NCI-H446 (cell line): ENCODE measurements at regions not wholly inside any gene's neighbourhood (a gene's known extent, or its start where the extent isn't known, plus 50 kb on each side); places are given as distances from the start of the nearest gene placed in this dataset.

Experiments
- DNase-seq, 2 experiments: peaks; one replicate each; lab custom pipeline; 2025; lab: John Stamatoyannopoulos, UW

DNA sequence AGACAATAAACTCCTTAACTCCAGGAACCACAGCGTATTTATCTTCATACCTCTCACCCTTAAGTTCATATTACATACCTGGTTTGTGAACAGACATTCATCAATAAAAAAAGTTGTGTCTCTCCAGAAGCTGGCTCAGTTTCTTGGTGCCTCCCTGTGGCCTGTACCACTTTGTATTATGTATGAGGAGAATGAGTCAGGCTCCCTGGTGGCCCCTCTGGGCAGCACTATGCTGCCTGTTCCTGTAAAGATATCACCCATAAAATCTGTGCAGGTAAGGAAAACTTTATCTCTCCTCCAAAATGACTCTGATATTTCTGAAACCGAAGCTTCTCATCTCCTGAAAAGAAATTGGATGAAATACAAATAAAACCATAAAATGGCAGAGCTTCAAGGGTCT lies 198.4 kb upstream of the NT5C1B start:
- DNase-seq: no peak

DNA sequence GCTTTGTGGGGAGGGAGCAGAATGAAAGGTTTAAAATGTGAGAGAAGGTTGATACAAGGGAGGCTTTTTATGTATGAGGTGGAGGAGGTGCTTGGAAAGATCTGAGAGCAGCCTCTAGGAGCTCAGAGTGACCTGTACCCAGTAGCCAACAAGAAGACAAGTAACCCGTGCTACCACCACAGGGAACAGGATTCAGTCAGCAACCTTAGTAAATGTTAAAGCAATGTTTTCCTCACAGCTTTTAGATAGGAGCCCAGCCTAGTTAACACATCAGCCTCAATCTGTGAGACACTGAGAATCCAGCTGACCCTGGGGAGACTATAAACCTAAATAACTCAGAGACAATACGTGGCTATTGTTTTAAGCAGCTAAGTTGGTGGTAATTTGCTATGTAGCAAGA lies 194.9 kb upstream of the NT5C1B start:
- DNase-seq: no peak

DNA sequence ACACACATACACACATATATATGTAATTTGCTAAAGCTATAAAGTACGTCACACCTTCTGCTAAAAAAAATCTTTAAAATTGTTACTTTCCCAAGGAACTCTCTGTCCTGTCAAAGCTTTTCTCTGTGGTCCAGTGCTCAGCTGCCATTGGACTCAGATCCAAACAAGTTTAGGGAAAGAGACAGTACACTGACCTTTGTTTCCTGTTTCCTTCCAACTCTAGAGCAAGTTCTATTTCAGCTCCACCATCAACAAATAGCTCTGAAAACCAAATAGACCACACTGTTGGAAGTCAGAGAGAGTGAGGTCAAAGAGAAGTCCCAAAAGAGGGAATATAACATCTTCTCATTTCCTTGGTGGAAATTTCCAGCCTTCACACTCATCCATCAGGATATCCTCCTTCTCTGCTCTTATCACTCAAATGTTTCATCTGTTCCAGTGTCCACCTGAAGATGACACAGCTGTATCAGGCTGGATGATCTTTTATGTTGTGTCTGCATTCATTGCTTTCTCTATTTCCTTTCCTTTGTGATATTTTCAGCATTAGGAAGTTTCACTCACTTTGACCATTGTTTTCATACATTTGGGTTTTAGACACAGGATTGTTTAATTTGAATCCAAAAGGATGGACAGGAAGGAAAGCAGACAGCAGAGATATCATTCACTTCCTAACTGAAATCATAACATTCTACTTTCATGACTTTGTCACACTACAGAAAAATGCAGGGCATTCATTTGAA lies 192.3 kb upstream of the NT5C1B start:
- no peak for DNase-seq

DNA sequence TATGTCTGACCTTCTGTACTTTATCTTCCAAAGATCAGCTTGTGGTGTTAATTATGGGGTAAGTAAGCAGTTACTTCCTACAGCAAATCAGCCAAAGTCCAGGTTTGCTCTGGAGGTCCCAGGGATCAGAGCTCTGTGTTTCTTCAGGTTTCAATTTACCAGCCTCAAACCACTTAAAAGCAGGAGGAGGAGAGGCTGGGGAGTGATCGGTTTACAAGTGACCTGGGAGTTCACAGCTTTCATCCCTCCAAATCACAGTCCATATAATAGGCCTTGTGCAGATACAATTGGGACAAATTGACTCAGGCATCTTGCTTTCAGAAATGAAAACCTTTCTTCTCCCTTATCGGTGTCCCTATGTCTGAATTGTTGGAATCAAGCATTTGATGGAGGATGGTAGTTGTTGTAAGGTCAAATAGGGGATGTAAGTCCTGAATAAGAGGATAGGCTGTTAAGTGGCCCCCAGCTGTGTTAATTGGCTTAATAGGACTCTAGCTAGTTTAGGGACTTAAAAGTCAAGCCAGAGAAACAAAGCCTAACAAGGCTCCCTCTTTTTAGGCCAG lies 188.0 kb upstream of the NT5C1B start:
- DNase-seq: no peak

DNA sequence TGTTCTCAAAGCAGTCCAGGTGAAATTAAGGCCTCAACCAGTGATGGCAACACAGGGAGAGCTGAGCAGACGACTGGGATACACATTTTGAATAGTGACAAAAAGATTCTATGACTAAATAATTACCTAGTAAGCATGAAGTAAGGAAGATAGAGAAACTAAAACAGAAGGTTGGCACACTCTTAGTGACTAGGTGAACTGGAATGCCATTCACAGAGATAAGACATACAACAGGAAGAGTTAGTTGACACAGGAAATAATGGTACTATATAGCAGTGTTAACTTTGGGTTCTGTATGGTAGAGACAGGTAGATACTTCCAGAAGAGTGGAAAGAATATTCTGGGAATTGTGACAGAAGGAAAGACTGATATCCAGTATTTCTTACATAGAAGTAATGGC lies 181.8 kb upstream of the NT5C1B start:
- DNase-seq: no peak

DNA sequence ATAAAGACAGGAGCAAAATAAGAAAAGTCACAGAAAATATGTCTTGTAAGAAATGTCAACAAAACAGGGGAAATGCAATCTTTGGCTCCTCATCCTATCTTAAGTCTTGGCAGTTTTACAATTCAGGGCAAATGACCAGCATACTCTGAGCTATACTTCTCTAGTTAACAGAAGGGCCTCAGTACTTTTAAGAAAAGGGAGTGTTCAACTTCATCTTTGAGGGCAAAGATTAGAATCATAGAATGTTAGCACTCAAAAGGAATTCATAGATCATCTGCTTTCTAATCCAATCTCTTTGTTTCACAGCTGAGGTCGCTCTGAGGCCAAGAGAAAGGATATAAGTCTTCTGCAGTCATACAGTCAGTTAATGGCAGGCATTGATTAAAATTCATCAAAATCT lies 174.0 kb upstream of the NT5C1B start:
- DNase-seq: no peak

DNA sequence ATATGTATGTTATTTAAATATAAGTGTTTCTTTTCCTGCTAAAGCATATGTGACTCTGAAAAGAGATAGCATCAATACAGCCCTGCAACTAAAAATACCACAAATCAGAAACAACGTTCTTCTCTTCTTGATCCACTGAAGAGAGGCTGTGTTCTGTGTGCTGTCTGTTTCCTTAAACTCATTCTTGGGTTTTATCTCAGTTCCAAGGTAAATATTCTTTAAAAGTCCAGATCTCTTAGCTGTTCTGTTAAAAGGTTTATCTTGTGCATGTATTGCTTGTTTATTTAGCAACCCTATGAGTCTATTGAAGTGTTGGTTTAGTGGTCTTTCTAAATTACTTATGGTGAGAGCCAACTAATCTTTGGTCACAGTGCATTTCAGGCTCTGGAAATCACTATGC lies 173.3 kb upstream of the NT5C1B start:
- DNase-seq: no peak

DNA sequence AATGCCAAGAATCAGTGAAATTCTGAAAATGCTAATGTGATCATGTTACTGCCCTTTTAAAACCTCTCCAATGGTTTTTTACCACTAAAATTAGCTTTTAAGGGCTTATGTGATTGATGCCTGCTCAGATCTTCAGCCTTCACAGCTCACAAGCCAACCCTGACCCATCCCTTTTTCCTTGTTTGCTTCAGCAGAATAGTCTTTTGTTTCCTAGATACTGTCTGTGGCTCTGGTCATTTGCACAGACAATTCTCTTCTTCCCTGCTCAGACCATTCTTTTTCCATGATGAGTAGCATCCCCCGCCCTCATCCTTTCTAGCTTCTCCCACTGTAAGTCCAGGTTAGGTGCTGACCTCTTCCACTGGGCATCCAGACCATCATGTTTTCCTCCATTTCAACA lies 164.9 kb upstream of the NT5C1B start:
- DNase-seq: no peak

DNA sequence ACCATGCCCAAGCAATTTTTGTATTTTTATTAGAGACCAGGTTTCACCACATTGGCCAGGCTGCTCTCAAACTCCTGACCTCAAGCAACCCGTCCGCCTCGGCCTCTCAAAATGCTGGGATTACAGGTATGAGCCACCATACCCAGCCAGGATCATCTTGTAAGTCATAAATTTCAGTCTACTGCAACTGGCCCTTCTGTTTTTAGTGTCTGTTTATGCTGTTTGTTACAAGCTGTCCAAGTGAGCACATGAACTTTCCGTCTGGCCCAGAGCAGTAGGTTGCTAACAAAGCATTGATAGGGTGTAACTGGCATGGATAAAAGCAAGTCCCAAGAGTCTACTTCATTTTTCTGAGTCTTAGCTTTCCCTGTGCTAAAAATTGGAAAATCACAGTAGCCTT lies 164.4 kb upstream of the NT5C1B start:
- no peak for DNase-seq

DNA sequence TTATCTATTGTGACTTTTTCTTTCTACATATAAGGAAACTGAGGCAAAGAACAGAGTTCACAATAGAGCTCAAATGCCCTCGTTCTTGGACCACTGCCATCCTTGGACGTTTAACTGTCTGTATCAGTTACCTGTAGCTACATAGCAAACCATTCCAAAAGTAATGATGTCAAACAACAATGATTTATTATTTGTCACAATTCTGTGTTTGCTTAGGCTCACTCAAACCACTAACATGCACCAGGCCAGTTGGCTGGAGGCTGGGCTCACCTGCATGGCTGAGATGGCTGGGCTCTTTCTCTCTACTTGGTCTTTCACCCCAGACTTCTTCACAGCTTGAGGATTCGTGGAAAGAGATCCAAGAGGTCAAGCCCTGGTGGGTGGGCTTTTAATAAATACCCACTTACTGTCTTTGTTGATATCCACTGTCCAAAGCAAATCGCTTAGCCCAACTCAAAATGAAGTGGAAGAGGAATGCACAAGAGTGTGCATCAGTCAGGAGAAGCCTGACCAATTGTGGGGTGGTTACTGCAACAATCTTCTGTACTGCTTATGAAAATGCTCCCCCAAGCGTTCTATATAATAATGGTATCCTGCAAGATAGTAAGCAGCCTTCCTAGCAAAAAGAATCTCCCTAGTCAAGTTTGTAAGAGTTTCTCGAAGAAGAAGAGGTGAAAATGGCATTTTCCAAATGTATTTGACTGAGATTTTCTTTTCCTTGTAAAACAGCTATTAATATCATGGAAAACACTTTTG lies 163.5 kb upstream of the NT5C1B start:
- DNase-seq: no peak

DNA sequence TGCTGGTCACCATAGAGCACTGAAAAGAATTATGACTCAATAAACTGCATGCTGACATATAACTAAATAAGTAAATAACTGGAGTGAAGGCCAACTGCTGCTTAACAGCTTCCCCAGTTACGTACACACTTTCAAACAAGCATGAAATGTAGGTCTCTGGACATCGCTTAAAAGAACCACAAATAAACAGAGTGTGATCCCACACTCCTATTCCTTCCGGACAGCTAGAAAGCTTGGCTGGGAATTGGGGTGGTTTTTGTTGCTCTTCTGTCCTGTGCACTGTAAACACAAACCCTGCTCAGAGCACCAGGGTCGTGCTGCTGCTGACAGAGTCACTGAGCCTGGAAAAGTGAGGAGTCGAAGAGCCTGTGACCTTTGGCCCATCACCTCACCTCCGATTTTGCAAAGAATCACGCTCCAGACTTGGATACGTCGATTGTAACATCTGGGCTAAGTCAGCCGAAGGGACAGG lies 162.7 kb upstream of the NT5C1B start:
- no peak for DNase-seq

DNA sequence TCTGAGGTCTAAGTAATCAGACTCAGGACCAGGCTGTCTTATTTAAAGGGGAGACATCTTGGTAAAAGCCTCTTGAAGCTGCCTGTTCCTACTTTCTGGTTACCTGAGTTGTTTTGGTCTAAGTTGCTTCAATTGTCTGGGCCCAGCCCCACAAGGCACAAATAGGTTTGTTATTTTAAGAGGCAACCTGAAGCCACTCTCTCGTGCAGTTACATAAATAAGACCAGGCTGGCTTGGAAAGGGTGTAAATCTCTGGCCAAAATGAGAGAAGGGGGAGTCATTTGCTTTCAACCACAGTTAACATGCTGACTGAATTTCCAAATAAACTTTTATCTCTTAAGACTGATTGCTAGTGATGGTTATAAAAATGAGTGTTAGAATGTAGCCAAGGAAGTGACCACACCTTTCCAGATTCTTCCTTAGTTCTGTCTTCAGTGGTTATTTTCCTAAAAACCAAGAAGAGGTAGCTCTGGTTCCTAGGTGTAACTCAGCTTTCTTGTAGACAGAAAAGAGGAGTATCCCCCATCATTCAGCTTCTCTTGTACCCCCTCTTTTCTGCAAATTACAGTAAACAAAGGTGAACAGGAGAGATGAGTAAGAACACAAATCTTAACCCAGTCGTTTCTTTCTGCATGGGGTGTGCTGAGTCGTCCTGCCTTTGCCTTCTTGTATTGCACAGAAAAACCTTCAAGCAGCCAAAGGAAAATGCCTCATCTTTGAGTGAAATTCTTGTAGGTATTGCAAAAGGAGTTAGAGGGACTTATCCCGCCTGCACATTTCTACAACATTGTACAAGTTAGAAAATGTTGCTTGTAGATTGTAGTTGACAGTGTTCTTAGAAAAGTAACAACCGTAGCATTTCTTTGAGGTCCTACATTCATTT lies 161.5 kb upstream of the NT5C1B start:
- DNase-seq: no peak

DNA sequence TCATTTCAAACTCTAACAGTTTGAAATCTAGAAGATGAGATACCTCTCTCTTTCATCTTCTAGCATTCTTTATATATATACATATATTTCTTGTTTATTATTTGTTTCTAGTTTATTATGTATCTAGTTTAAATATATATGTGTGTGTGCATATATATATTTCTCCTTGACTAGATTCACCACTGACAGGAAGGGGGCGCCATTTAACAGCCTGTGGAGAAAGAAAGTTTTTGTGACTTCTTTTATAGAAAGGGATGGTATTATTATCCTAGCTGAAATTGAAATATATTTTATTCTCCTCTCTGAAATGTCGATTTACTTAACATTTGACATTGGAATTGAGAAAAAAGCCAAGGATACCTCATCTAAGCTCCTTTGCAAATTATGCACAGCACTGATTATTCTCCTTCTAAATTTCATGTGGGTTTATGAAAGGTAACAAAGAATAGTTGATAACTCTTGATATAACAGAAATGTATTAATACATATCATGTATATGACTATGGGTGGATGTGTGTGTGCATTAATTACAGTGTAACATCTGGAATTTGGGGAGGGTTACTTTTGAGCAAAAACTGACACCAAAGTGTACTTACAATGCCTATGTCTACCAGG lies 160.7 kb upstream of the NT5C1B start:
- peak in 1 of 2 experiments; percentile 52 for DNase-seq

DNA sequence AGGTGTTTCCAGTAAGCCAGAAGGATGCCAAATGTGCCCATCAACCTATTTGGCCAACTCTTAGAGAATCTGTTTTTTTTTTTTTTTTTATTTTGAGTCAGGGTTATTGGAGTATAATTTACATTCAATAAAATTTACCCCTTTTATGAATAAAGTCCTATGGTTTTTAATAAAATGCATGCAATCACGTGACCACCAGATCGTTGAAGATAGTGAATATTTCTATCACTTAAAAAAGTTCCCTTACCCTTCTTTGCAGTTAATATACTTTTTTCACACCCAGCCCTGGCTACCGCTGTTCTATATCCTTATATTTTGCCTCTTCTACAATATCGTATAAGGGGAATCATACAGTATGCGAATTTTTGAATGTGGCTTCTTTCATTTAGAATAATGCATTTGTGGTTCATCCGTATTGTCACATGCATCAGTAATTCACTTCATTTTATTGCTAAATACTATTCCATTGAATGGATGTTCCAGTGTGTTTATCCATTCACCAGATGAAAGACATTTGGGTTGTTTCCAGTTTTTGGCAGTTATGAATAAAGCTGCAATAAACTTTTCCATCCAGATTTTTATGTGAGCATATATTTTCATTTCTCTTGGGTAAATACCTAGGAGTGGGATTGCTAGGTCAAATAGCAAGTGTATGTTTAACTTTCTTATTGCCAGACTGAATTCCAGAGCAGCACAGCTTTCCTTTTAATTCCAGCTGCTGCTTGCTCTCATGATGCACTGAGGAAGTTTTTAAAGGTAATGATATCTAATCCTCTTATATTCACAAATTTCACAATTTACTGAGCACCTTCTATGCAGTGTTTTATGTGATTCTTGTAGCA lies 156.3 kb upstream of the NT5C1B start:
- no peak for DNase-seq

DNA sequence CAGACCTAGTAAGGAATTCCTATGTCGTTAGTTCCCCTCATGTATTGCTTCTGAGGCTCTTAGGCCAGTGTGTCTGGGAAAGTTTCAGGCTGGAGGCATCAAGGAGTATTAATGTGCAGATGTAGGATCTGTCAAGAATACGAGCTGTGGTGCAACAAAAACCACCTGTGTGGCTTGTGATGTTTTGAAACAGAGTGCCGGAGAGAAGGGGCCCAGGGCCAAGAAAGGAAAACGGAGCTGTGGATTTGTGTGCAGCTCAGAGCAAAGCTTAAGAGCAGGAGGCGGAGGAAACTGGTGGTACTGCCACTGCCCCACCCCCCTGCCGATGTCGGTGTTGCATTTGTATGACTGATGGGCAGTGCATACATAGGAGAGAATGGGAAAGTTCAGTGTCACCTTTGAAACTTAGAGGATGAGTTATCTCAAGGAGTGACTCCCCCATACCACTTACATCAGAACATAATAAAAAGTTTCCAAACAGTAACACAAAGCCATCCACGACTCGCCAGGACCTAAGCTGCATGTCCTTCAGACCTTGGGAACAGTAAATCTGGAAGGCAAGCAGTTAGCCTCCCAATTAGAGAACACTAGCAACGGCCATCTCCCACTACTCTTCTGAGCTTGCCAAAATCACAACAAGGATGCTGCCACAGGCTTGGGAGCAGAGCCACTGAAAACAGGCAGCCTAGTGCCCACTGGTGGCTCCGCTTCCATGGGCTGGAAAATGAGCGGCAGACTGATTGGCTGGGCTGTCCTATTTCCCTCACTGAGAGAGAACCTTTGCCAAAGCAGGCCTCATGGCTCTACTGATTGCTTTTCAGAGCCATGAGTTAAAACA lies 152.7 kb upstream of the NT5C1B start:
- peak in 1 of 2 experiments; percentile 63 for DNase-seq

DNA sequence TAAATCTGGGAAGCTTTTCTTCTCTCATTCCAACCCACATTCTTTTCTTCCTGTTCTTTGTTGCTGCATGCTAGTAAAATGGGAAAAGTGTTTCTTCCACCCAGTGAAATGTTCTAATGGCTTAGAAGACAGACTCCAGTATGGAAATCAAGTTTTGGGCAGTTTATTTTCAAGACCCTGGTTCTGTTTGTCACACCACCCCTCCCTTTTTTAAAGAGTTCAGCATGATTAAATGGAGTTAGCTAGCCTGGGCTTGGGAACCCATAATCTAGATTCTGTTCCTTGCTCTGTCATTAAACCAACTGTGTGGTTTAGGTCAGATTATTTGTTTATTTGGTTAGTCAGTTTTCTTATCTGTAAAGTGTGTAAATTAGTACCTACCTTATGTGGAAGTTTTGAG lies 151.8 kb upstream of the NT5C1B start:
- no peak for DNase-seq

DNA sequence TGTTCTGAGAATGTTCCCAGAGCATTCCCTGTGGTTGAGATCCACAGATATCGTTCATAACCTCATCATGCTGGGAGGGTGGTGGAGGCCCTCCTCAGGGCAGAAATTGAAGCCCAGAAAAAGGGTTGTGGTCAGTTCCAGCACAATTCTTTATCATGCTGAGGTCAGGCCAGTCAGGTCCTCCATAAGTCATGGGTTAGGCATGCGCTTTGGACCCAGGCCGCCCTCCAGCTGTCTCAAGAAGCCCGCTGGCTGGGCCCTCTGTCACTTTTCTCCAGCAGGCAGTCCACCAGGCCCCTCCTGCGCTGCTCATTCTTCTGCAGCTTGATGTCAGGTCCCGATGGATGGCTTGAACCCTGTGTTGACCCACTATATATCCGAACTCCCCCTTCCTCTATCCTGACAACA lies 151.1 kb upstream of the NT5C1B start:
- DNase-seq: no peak

DNA sequence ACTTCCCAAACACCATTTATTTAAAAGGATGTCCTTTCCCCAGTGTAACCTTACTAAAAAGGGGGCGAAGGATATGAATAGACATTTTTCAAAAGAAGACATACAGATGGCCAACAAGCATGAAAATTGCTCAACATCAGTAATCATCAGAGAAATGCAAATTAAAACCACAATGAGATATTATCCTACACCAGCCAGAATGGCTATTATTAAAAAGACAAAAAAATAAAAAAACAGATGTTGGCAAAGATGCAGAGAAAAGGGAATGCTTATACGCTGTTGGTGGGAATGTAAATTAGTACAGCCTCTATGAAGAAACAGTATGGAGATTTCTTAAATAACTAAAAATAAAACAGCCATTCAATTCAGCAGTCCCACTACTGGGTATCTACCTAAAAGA lies 142.3 kb upstream of the NT5C1B start:
- DNase-seq: no peak

DNA sequence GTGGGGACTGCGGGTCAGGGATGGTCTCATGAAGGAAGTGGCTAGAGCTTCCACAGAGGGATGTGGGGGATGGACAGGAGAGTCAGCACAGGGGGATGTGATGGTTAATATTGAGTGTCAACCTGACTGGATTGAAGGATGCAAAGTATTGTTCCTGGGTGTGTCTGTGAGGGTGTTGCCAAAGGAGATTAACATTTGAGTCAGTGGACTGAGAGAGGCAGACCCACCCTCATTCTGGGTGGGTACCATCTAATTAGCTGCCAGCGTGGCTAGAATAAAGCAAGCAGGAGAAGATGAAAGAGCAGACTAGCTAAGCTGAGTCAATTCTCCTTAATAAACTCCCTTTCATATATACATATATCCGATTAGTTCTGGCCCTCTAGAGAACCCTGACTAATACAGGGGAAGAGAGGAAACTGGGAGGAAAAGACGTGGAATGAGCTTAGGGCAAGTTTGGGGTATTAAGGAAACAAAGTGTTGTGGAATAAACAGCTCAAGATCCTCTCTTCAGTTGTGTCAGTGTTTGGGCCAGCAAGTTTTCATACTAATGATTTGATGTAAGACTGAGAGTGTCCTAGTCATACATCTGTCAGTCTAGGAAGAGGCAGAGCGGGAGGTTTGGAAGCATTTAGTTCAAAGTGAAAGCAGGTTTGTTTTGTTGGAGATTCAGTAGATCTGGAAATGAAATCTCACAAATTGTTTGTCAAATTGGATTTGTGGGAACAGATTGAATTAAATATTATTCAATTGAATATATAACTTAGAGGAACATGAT lies 135.2 kb upstream of the NT5C1B start:
- no peak for DNase-seq
